Dermis blood vessel endothelial cell (primary cell): ENCODE measurements at regions not wholly inside any gene's neighbourhood (a gene's known extent, or its start where the extent isn't known, plus 50 kb on each side); places are given as distances from the start of the nearest gene placed in this dataset.
"Not testable (repeated sequence)": the region's sequence is repeated elsewhere in the genome, so short reads cannot be mapped to it uniquely, and the experiment has no call there.

ENCODE experiments used
- DNase-seq: peaks from one replicate; pipeline ENCODE4 v3.0.0; 2010

DNA sequence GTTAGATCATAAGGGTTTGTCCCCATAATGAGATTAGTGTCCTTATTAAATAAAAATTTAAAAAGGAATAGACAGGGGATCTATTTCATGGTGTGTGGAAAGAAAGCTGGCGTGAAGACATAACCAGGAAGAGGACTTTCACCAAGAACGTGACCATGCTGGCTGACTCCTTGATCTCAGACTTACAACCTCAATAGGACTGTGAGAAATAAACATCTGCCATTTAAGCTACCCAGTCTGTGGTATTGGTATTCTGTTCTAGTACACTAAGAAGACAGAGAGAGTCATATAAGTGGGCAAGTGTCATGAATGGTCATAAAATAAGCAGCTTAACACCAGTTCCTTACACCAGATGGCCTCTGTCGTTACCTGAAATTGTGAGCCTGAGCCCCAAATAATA is 259.4 kb upstream of the CCNG1 start:
- no peak for DNase-seq

DNA sequence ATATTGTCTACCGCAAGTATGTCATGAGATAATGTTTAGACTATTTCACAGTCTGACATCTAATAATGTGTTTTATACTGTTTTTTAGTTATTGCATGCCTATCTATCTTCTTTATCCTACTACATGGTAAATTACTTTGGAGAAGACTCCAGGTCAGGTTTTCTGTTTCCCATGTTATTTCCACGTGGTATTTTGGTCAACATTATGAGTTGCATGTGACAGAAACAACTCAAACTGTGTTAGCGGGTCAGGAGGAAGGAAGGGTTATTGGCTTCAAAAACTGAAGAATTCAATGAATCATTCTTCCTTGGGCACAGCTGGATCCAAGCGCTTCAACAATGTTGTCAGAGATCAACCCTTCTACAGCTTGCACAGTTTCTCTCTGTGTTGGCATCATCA is 252.1 kb upstream of the CCNG1 start:
- DNase-seq = no peak

DNA sequence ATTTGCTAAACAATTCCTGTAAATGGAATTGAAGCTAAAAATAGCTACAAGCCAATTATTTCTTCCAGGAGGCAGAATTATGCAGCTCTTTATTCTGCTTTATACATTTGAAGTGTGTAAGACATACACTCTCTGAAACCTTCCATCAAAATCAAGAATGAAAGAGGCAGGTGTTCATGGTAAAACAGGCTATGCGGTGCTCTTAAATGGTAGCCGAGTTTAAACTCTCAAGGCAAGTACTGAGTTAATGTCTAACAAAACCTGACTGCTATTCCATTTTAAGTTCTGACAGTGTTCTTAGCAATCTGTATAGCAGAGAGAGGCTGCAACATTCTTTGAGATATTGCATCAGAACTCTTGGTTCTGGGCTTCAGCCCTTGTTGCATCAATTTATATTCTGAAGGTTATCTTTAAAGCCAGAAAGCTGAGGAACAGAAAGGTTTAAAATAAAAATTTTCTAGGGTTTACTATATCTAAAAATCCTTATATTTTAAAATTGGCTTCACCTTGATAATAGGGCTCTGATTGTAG is 248.3 kb upstream of the CCNG1 start:
- no peak for DNase-seq

DNA sequence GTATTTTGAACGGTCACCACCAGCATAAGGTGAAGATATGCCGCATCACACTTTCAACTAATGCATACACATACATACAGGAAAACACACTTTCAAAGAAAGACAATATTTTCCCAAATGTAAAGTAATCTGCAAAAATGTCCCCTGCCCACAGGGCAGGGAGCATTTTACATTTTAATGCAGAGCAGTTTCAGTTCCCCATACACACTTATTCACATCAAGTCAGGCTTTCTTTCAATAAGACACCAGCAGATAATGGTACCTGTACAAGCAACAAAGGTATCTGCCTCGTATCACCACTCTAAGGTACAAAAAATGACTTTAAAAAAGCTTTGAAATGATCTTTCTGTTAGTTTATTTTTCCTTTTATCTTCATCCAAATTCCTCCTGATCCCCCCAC is 247.1 kb upstream of the CCNG1 start:
- no peak for DNase-seq

DNA sequence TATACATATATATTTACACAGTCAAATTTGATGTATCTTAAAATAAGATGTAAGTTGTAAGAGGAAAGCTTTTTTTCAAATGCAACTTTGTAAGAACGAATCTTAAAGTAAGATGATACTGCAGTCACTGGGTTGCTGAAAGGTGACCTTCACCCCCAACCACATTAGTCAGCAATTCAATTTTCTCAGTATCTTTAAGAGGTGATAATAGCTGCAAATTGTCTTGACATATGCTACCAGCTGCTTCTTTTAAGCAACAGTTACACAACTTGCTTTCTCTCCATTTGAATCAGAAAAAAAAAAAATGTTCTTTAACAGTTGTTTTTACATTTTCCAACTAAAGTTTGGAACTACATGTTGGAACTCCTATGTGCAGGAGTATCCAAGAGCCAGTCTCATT is 246.6 kb upstream of the CCNG1 start:
- no peak for DNase-seq

DNA sequence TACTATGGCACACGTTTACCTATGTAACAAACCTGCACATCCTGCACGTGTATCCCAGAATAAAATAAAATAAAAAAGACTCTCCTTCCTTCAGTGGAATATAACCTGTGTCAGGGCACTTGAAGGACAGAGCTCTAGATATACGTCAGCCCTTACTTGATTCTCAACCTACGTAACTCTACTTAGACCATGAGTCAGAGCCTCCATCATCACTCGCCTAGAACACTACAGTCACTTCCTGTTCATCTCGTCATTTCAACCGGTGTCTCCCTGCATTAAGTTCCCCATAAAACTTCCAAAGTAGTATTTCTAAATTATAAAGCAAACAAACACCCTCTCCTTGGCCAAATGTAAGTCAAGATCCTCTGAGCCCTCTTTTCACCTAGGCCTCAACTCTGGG is 243.5 kb upstream of the CCNG1 start:
- no peak for DNase-seq

DNA sequence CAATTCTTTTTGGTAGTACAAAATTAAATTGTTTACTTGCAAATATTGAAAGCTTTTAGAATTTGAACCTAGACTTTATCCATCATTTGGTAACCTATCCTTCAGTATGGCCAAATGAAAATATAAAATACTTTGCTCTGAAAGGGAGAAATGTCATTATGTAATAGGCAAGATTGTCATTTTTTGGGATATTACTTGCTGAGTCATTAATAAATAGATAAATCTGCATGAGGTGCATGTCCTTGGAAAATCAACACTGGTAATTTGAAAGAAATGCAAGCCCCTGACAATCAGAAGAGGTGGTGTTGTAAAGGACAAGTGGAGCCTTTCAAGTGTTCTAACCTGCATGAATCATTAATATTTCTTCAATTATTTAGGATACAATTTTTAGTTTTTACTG is 231.8 kb upstream of the CCNG1 start:
- DNase-seq = no peak

DNA sequence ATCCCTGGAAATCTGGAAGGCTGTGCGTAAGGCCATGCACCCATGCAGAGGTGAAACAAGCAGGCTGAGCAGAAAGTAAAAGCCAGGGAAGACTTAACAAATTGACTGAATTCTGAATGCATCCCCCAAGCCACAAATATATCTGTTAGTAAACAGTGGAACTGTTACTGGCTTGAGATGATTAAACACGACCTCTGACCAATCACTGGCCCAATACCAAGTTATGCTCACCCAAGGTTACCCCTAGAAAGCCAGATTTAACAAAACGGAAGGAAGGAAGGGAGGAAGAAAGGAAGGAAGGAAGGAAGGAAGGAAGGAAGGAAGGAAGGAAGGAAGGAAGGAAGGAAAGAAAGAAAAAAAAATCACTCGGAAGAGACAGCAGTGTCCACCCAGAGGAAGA is 215.8 kb upstream of the CCNG1 start:
- DNase-seq = no peak

DNA sequence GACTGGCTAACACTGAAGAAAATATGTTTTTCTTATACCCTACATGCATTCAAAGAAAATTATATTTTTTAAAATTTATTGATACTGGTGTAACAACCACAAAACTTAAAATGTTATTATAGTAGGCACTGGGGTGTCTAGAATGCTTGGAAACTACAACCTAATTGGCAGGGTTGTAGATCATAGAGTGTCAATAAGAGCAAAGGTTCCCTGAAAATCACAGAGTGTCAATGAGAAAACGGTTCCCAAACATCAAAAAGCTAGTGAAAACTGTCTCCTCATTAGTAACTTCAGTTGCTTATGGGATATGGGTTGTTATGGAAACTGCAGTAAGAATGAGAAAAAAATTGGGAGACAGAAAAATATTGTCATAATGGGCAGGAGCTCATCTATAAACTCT is 214.4 kb upstream of the CCNG1 start:
- no peak for DNase-seq

DNA sequence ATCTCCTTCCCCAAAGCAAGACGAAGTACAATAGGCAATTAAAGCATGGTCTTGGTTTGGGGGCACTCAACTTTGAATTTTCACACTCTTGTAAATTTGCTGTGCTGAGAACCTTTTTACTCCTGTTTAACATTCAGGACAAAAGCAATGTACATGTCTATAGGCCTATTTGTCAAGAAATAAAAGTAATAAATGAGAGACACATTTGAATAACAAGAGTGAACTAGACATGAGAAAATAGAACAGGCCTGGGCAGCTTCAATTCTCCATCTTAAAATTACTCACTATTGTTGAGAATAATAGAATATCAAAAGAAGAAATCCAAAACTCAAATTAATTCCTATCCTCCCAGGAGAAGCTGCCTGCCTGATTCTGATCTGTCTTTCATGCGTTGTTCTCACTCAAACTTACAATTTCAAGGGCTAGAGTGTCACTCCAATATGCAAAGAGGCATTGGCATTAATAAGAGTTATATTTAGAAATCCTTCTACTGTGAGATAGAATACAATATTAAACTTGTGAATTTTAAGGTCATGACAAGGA is 192.9 kb upstream of the CCNG1 start:
- DNase-seq = no peak

DNA sequence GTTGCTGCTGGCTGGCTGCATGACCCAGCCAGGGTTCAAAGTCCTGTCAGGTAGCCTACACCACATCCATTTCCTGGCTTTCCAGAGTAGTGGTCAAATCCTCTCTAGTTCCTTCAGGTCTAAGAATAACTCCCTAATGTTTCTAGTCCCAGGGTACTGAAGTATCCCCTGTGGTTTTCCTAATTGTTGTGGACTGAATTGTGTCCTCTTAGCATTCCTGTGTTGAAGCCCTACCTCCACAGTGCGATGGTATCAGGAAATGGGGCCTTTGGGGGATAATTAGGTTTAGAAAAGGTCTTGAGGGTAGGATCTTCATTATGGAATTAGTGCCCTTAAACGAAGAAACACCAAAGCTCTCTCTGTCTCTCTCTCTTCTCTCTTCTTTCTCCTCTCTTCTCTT is 191.8 kb upstream of the CCNG1 start:
- no peak for DNase-seq

DNA sequence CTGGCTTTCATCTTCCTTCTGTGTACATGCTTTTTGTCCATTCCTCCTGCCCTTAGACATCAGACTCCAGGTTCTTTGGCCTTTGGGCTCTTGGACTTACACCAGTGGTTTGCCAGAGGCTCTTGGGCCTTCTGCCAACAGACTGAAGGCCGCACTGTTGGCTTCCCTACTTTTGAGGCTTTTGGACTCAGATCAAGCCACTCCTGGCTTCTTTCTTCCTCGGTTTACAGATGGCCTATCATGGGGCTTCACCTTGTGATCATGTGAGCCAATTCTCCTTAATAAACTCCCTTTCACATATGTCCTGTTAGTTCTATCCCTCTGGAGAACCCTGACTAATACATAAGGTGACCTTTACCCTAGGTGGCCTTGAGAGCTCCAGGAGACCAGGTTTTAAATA is 189.1 kb upstream of the CCNG1 start:
- no peak for DNase-seq

DNA sequence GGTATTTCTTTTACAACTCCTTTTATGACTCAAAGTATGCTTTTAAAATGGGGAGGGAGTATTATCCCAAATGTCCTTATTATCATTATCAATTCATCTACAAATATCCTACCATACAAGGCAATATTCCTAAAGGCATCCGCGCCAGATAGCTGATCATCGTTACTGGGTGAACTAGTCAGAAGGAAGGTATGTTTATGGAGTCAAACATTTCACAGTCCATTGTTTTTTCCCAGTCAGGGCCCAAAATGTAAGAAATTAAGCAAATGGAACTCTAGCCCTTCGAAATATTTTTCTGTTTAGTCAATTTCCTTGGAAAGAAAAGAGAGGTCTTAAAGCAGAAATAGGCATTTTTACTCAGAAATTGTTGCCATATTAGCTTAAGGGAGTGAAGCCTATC is 188.5 kb upstream of the CCNG1 start:
- no peak for DNase-seq

DNA sequence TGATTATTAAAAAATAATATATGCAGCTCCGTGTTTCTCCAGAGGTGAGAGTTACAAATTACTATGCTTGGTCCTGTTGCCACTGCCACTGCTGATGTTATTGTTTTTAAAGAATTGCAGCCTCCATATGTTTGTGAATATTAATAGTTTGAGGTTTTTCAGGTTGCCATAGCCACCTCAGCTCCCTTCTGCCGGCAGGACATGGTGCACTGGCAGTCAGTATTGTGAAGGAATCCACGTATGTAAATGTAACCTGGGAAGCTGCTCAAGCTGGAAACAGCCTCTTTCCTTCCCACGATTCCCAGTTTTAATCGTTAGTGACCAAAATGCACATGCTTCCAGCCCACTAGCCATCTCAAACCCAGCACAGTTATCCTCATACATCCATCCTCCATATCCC is 184.4 kb upstream of the CCNG1 start:
- DNase-seq = no peak

DNA sequence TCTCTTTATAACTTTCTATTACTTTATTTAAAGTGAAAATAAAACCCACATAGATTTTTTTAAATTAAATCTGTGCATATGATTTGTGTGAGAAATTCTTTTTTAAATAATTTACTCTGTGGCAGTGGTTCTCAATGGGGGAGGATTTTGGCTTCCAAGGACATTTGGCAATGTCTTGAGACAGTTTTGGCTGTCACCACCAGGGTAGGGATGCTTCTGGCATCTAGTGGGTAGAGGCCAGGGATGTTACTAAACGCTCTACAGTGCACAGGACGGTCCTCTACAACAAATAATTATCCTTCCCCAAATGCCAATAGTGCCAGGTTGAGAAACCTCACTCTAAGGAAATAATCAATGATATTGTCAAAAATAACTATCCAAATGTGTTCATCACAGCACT is 177.9 kb upstream of the CCNG1 start:
- DNase-seq = no peak

DNA sequence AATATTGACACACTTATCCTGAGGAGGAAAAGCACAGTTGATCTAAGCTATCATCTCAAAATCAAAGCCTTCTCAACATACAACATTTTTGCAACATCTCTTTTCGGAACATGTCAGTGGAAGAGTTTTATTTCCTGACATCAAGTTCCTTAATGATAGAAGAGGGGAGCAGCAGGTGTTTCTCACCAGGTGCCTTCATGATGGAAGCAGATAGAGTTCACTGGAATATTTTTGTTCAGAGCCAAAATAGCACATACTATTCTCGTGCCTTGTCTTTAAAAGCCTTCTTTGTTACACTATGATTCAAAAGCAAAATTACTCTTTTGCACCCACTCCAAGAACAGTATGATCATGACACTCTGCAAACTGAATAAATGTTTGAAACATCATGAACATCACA is 176.9 kb upstream of the CCNG1 start:
- DNase-seq = no peak

DNA sequence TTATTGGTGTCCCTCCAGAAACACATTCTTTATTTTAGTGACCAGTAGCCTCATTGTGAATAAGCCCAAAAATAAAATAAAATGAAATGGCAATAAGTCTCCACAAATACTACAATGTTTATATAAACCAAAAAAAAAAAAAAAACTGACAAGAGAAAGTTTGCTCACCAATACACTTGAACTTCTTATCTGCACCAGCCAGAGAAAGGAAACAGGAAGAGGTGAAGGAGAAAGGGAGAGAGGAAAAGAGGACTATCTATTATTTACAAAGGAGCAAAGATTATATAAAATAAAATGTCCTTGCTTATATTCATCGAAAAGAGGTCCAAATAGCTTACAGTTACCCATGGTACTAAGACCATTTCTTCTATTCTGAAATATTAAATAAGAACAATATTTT is 176.4 kb upstream of the CCNG1 start:
- DNase-seq = no peak

DNA sequence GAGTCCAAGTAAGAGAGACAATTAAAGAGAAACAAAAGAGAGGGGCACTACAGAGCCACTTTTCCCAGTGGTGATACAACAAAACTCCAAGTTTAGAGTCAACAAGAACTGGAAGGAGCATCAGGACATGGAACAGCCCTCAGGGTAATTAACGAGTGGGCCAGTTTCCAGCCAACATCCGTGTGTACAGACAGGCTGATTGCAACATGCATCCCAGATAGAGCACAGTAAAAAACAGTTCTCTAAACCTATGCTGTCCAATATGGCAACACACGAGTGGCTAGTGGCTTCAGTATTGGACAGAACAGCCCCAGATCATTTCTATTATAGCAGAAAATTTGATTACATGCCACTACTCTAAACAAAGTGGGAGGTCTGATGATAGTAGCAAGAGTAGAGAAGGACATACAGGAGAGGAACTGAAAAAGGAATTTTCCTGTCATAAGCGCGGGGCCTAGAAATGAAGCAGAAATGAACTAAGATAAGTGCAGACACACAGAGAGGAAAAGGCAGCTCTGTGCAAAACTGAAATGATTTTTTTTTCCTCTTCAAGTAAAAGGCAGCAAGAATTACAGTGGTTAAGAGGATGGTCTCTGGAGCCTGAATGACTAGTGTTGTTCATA is 175.6 kb upstream of the CCNG1 start:
- no peak for DNase-seq

DNA sequence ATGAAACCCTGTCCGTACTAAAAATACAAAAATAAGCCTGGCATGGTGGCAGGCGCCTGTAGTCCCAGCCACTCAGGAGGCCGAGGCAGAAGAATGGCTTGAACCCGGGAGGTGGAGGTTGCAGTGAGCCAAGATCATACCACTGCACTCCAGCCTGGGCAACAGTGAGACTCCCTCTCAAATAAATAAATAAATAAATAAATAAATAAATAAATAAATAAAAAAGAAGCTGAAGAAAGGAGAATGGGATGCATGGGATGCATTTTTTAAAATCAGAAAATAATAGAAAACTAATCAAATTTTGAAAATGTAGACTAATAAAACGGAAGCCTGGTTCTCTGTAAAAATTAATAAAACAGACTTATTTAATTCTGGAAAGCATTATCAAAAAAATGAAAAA is 171.1 kb upstream of the CCNG1 start:
- DNase-seq = not testable (repeated sequence)

DNA sequence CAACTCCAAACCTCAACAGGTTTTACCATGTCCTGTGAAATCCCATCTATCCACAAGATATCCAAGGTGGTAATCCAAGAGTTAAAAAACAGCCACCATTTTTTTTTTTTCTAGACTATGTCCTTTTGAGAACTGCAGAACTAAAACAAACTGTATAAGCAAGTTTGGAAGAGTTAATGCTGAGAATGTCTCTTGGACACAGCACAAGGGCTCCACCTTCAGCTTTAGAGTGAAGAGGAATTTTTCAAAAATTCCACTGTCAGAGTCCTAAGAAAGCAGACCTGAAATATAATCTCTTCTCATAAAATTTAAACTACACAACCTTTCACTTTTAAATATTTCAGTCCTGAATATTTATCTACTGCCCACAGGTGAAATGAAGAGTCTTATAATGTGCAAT is 167.8 kb upstream of the CCNG1 start:
- DNase-seq = no peak

DNA sequence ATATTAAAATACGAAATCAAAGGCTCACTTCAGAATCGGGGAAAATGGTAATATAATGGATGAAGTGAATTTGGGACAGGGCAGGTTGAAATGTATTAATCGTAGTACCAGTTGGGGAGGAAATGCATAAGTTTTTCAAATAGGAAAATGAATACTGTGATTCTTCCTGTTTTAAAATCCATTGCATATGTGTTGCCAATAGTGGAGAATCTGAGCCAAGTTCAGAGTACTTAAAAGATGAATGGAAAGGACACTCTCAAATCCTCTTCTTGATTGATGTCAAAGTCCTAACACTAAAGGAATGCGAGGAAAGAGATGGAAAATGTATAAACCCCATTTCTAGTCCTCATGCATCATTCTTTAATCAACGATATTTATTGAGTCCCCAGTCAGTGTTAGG is 160.9 kb upstream of the CCNG1 start:
- DNase-seq = no peak

DNA sequence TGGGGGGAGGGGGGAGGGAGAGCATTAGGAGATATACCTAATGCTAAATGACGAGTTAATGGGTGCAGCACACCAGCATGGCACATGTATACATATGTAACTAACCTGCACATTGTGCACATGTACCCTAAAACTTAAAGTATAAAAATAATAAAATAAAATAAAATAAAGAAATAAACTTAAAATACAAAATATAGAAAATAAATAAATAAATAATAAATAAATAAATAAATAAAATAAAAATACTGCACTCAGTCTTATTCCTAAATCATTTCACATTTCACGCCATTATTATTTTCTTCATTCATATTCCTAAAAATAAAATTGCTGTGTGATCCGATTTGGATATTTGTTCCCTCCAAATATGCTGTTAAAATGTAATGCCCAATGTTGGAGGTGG is 156.5 kb upstream of the CCNG1 start:
- not testable (repeated sequence) for DNase-seq

DNA sequence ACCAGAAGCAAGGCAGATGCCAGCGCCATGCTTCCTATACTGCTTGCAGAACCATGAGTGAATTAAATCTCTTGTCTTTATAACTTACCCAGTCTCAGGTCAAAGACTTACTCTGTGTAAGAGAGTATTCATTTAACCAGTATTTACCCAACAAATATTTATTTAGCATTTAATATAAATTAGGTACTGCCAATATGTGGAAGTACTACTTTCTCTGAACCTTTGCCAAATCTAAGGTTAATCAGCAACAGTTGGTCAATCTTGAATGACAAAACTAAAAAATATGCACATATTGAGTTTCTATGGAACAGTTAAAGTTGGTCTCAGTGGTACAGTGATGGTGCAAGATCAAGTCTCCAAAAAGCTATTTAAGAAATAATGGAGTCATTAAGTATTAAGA is 155.9 kb upstream of the CCNG1 start:
- no peak for DNase-seq

DNA sequence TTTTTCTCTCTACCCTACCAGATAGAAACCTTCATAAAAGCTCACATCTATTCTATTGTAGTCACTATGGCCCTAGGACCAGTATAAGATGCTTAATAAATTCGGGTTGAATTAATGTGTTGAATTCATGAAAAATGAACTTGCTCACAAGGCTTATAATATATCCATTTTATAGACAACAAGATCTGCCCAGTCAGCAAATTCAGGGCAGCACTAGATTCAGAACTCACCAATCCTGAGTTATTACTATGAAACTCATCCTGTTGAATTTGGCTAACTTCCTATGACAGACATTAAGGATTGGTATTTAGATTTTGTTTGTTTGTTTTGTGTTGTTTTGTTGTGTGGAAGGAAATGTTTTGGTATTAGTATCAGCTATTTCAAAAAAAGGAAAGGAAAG is 143.6 kb upstream of the CCNG1 start:
- no peak for DNase-seq

DNA sequence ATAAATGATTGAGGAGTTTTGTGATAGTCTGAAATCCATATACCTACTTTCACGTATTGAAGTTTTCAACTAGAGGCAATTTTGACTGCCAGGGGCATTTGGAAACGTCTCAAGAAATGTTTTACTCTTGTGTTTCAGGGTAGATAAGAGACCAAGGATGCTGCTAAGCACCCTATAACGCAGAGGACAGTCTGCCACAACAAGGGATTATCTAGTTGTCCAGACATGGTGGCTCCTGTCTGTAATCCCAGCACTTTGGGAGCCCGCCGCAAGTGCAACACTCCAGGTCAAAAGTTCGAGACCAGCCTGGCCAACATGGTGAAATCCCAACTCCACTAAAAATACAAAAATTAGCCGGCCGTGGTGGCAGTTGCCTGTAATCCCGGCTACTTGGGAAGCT is 133.7 kb upstream of the CCNG1 start:
- DNase-seq = no peak
